Body of pancreas (tissue), 4 donors: ENCODE measurements at regions not wholly inside any gene's neighbourhood (a gene's known extent, or its start where the extent isn't known, plus 50 kb on each side); places are given as distances from the start of the nearest gene placed in this dataset.

Experiments used
- CTCF ChIP-seq, 7 experiments: fragments of 450-650 bp in 4 of 7; fragments of 200-600 bp in 3 of 7; sonication (generic) in 3 of 7; IDR thresholded peaks; one replicate each; pipeline ENCODE4 v1.5.1; 2016 to 2019; ENCODE audit warnings: antibody characterized with exemption in 7 of 7
- POLR2A ChIP-seq, 3 donors: fragments of 450-650 bp; IDR thresholded peaks; one replicate each; pipeline ENCODE4 v1.6.1; 2016; ENCODE audit warnings: antibody characterized with exemption in 3 of 3, mild to moderate bottlenecking in 2 of 3

DNA sequence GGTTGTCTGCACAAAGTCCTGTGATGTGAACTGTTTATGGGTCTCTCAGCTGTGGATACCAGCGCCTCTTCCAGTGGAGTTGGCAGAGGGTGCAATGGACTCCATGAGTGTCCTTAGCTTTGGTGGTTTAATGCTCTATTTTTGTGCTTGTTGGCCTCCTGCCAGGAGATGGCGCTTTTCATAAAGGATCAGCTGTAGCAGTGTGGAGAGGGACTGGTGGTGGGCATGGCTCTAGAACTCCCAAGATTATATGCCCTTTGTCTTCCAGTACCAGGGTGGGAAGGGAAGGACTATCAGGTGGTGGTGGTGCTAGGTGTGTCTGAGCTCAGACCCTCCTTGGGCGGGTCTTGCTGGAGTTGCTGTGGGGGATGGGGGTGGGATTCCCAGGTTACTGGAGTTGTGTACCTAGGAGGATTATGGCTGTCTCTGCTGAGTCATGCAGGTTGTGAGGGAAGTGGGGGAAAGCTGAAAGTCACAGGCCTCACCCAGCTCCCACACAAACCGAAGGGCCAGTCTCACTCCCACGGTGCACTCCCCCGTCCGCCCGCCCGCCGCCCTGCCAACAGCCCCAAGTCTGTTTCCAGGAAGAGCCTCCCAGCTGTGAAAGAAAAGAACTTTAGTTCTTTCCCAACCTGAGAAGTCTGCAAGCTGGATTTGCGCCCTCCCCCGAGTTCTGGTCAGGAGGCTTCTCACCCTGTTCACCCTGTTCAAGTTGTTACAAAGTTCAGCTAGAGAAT is 108.1 kb downstream of the MARCO start:
- TF ChIP-seq CTCF (IDR thresholded peaks at IDR 0.05) (no peak), POLR2A (IDR thresholded peaks at IDR 0.05) (no peak)
